SK-N-SH (cell line): ENCODE measurements at regions not wholly inside any gene's neighbourhood (a gene's known extent, or its start where the extent isn't known, plus 50 kb on each side); places are given as distances from the start of the nearest gene placed in this dataset.

Experiments used
- EP300 ChIP-seq, 2 experiments: IDR thresholded peaks; 2 replicates each; pipeline versions ENCODE4 v1.4.0 to v1.6.1; 2012; ENCODE audit warnings: borderline replicate concordance in 1 of 2, low read depth in 1 of 2, low read length in 1 of 2
- POLR2AphosphoS5 ChIP-seq: IDR thresholded peaks from 2 replicates; pipeline ENCODE4 v1.6.1; 2012; ENCODE audit warnings: low read depth, low read length
- RAD21 ChIP-seq: IDR thresholded peaks from 2 replicates; pipeline ENCODE4 v1.6.1; 2012; ENCODE audit warnings: mild to moderate bottlenecking, low read length
- RFX5 ChIP-seq: IDR thresholded peaks from 2 replicates; pipeline ENCODE4 v1.6.1; 2012; ENCODE audit warnings: mild to moderate bottlenecking, improper control_type of control experiment, low read length
- TAF1 ChIP-seq: IDR thresholded peaks from 2 replicates; pipeline ENCODE4 v1.6.1; 2012; ENCODE audit warnings: low read depth, mild to moderate bottlenecking, low read length, moderate library complexity, borderline replicate concordance
- YY1 ChIP-seq: IDR thresholded peaks from 2 replicates; pipeline ENCODE4 v1.4.0; 2012; ENCODE audit warnings: low read depth, mild to moderate bottlenecking
- TF ChIP-seq, protein P1 (sequence below): fragments of 200-600 bp; sonication (generic); IDR thresholded peaks from 2 replicates; pipeline ENCODE4 v1.6.1; 2017; ENCODE audit warnings: antibody characterized with exemption, mild to moderate bottlenecking, moderate library complexity

DNA sequence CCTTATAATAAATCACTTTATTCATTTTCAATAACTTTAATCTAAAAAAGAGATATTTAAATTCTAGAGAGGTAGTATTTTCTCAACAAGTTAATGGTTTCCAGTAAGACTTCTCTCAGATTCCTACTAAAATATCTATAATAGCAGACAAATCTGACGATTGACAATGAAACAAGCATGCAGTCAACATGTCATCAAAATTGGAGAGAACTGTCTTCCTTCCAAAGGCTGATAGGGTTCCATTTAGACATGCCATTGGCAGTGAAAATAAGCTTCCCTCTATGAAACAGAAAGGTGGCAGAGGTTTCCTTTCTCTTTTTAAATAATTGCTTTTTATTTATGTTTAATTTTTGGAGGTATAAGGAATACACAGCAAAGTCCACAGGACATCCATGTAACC lies 217.1 kb downstream of the POM121L12 start:
- TF ChIP-seq, protein P1, sequence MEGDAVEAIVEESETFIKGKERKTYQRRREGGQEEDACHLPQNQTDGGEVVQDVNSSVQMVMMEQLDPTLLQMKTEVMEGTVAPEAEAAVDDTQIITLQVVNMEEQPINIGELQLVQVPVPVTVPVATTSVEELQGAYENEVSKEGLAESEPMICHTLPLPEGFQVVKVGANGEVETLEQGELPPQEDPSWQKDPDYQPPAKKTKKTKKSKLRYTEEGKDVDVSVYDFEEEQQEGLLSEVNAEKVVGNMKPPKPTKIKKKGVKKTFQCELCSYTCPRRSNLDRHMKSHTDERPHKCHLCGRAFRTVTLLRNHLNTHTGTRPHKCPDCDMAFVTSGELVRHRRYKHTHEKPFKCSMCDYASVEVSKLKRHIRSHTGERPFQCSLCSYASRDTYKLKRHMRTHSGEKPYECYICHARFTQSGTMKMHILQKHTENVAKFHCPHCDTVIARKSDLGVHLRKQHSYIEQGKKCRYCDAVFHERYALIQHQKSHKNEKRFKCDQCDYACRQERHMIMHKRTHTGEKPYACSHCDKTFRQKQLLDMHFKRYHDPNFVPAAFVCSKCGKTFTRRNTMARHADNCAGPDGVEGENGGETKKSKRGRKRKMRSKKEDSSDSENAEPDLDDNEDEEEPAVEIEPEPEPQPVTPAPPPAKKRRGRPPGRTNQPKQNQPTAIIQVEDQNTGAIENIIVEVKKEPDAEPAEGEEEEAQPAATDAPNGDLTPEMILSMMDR: no peak
- TF ChIP-seq YY1: no peak
- TF ChIP-seq POLR2AphosphoS5: no peak
- TF ChIP-seq EP300 (IDR thresholded peaks at IDR 0.05; ENCODE audit: borderline replicate concordance in 1 of 2, low read depth in 1 of 2, low read length in 1 of 2): no peak
- TF ChIP-seq RAD21: no peak
- no peak for TF ChIP-seq RFX5
- TF ChIP-seq TAF1: no peak
